LNCAP (cell line): ENCODE measurements at regions not wholly inside any gene's neighbourhood (a gene's known extent, or its start where the extent isn't known, plus 50 kb on each side); places are given as distances from the start of the nearest gene placed in this dataset.

ENCODE experiments used
- CTCF ChIP-seq: fragments of 450-650 bp; IDR thresholded peaks from 2 replicates; pipeline ENCODE4 v1.5.1; 2017; ENCODE audit warnings: mild to moderate bottlenecking

- TF ChIP-seq CTCF: no peak
These were observed 1053.3 kb downstream of the SORCS1 start for GRCh38 chr10:106111246-106111645.

DNA sequence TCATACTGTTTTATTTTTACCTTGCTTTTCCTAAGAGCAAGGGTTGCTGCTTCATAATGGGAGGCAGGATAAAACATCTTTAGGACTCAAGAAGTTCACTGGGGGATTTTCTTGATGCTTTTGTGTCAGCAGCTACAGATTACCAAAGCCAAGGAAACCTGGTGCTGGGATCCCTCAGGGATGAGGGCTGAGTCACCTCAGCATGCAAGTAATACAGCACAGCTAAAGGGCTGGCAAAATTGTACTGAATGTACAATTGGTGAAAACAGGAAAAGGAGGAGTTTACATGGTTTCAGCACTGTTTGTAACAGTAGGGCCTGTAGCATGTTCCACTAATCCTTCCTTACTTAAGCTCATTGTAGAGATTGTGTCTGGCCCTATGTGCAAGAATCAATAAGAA lies 1056.8 kb downstream of the SORCS1 start:
- no peak for TF ChIP-seq CTCF

DNA sequence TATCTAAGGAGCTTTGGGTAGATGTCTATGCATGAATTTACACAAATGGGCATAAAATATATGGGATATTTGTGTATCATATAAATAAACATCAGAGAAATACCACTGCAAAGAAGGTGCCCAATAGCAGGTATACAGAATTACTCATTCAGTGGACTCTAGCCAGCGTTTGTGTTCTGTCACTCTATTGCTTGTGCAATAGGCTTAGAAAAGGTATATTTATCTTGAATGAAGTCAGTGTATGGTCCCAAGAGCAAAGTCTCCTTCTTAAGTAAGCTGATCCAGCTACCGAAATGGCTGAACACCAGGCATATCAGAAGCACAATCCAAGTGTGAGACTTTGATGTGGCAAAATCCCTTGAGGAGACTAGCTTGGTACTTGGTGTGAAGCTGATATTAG lies 1058.4 kb downstream of the SORCS1 start:
- TF ChIP-seq CTCF: no peak

GRCh38 chr10:106089855-106090254 lies 1074.7 kb downstream of the SORCS1 start:
- no peak for TF ChIP-seq CTCF

GRCh38 chr10:106086391-106086790 lies 1078.1 kb downstream of the SORCS1 start:
- no peak for TF ChIP-seq CTCF

GRCh38 chr10:106083572-106083971 lies 1080.9 kb downstream of the SORCS1 start:
- TF ChIP-seq CTCF: no peak

DNA sequence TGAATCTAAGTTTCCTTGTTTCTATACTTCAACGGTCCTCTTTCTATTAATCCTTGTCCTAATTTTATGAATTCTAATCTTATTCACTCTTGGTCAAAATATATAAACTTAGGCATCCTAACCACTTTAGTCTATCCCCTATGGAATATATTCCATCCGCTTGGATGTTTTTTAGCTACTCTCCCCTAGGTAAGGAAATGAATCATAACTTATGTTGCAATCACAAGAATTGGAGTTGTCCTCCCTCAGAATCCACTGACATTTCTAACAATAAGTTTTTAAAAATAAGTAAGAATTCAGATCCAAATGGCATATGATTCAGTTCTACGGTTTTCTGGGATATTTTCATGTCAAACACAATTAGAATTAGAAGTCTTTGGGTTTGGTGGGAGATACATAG lies 1081.6 kb downstream of the SORCS1 start:
- TF ChIP-seq CTCF: no peak

DNA sequence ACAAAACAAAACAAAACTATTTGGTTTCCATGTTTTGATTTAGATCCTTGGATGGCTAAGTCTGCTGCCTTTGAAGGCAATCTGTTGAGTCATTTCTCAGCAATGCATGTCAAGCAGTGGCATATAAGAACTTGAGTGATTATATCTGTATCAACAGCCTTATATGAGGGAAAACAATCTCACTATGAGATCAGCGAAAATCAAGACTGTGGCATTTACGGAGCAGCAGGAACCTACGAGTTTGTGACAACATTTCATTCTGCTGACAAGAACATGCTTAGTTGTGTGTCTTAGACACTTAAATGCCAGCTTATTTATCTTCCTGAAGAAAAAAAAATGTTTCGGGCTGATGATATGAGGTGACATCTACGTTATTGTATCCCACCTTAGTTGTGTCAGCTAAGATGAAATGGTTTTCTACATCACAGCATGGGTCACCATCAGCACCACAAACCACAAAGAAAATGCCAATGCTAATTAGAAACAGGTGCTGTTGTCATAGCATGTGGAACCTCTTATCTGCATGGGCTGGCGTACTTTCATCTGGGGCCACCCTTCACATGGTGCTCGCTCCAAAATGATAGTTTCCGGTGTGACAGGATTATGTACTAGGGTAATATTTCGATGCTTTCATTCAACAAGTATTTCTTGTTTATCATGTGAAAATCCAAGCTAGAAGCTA lies 1085.5 kb downstream of the SORCS1 start:
- TF ChIP-seq CTCF: no peak
